H7 (cell line): ENCODE measurements at regions not wholly inside any gene's neighbourhood (a gene's known extent, or its start where the extent isn't known, plus 50 kb on each side); places are given as distances from the start of the nearest gene placed in this dataset.

ENCODE experiments used
- DNase-seq: peaks from one replicate; pipeline ENCODE4 v3.0.0; 2012
- H3K27me3 ChIP-seq: 2 replicates; pipeline ENCODE4 v1.6.0; 2011; ENCODE audit warnings: mild to moderate bottlenecking, low read length; ENCODE audit not compliant: control insufficient read depth, insufficient read depth
- H3K36me3 ChIP-seq: replicated peaks from 2 replicates; pipeline ENCODE4 v1.5.1; 2011; ENCODE audit warnings: low read length; ENCODE audit not compliant: control insufficient read depth, insufficient read depth
- H3K4me3 ChIP-seq: 2 replicates; pipeline ENCODE4 v1.5.1; 2011; ENCODE audit warnings: low read depth, mild to moderate bottlenecking, control low read depth, low read length, moderate library complexity; ENCODE audit not compliant: insufficient read depth

DNA sequence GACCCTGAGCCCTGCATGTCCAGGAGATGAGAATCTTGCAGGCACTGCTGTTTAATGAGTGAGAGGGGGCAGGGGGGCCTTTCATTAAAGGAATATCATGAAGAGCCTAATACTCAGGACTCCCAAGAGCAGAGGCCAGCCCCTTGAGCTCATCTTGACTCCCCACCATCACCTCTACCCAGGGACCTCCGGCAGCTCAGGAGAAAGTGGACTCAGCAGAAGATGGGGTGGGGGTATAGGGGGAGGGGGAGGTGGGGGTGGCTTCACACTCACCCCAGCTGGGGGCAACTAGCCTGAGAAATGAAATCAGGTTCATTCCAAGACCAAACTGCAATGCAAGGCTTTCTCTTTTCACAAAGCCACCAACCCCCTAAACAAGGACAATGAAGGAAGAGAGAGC lies 575.6 kb upstream of the MKI67 start:
- H3K4me3 ChIP-seq: no peak overlapping the region
- H3K36me3 ChIP-seq: no peaks in the 10 kb centered on the region
- DNase-seq: no peak
- H3K27me3 ChIP-seq: no peaks in the 10 kb centered on the region

DNA sequence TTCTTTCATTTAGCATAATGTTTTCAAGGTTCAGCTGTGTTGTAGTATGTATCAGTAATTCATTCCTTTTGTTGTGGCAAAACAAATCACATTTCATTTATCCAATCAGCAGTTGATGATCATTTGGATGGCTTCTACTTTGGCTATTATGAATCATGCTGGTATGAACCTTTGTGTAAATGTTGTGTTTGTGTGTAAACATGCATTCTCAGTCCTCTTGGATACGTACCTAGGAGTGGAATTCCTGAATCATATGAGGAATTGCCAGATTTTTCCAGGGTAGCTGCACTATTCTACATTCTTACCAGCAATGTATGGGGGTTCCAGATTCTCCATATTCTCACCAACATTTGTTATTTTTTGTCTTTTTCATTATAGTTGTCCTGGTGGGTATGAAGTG lies 578.5 kb upstream of the MKI67 start:
- H3K36me3 ChIP-seq: no peaks in the 10 kb centered on the region
- H3K27me3 ChIP-seq: no peaks in the 10 kb centered on the region
- H3K4me3 ChIP-seq: no peak overlapping the region
- DNase-seq: no peak

DNA sequence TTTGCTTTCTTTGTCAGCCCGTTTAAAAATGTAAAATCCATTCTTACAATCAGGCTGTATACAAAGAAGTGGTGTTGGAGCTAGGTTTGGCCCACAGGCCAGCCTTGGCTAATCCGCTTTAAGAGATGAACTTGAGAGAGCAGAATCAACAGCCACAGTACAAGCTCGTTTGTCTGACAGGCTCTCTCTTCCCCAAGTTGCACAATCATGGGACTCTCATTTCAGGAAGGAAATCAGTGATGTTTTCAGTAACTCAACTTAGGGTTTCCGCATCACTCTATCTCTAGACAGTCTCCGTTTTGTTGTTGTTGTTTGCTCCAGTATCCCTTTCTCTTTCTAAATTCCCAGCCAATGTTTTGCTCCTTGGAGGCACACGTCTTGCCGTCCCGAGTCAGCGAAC lies 582.0 kb upstream of the MKI67 start:
- no peaks in the 10 kb centered on the region for H3K36me3 ChIP-seq
- H3K4me3 ChIP-seq: no peak overlapping the region
- DNase-seq: no peak
- H3K27me3 ChIP-seq: no peaks in the 10 kb centered on the region

DNA sequence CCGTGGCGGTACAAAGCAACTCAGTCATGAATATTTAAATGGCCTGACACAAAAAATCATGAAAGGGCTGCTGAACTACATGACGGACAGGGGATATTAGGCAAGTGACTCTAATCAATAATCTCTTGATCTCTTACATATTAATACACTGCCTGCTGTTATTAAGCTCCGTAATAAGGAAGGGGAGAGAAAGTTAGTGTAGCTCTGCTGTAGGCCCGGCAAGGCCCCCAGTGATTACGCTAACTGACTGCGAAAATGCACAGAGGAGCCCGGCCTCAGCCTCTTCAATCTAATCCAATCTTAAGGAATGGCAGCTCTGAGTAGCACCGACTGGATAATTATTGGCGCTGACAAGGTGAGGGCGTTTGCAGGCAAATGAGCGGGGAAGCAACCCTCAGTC lies 583.5 kb upstream of the MKI67 start:
- no peaks in the 10 kb centered on the region for H3K36me3 ChIP-seq
- no peak overlapping the region for H3K4me3 ChIP-seq
- H3K27me3 ChIP-seq: no peaks in the 10 kb centered on the region
- no peak for DNase-seq

DNA sequence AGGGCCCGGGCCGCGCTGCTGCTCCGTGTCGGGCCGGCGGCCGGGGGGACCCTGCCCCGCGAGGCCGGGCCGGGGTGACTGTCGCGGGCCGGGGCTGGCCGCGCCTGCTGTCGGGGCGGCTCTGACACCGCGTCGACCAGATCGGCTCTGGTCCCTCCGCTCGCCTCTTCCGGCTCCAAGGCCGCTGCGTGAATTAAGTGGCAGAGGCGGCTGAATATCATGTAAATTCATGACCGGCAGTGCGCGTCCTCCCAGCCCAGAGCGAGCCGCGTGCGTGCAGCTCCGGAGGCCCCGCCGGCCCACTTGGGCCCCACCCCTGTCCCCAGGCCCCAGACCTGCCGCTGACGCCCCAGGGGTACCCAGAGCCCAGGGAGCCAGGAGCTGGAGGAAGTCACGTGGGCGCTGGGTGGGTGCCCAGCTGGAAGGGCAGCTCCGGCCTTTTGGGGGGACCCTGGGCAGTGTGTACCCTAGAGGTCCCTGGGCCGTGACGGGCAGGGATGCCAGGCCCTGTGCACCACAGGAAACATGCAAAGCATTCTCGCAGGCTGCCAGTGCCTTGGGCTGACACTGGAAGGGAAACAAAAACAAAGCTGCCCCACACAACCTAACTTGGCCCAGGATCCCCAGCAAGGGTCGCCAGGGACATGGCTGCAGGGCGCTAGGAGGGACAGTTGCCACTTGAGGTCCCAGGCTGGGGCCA lies 584.0 kb upstream of the MKI67 start:
- no peaks in the 10 kb centered on the region for H3K36me3 ChIP-seq
- H3K4me3 ChIP-seq: no peak overlapping the region
- no peaks in the 10 kb centered on the region for H3K27me3 ChIP-seq
- peak; percentile 60 for DNase-seq

DNA sequence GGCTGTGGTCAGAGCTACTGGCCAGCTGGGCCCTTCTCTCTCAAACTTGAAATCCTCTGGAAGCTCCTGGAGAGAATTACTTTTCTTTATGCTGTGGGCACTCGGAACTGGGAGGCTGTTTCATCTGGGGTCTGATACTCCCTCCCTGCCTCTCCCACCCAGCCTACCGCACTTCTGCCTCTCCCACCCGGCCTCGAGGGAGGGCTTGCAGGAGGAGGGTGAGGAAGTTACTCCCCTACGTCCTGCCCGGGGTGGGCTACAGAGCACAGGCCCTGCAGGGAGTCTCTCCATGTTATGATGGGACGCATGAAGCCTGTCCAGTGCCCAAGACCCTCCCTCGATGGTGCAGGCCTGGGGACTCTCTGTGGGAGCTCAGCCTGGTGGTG lies 584.6 kb upstream of the MKI67 start:
- H3K4me3 ChIP-seq: no peak overlapping the region
- H3K36me3 ChIP-seq: no peaks in the 10 kb centered on the region
- DNase-seq: no peak
- H3K27me3 ChIP-seq: no peaks in the 10 kb centered on the region

DNA sequence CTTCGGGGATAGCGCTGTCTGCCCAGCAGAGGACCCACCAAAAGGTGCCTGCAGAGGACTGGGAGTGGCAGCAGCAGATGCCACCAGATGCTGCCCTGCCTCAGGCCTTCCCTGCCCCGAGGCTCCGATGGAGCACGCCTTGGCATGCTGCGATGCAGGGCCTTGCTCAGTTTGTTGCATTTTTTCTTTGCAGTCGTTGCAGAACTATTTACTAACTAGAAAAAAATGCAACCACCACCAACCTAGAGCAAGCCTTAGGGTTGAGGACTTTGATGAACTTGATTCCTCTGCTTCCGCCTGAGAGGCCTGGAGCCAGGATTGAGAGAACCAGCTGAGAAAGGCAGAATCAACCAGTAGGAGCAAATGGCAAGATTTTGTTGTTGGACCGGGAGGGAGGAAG lies 585.6 kb upstream of the MKI67 start:
- Histone ChIP-seq H3K4me3 (no peak overlapping the region), H3K27me3 (no peaks in the 10 kb centered on the region), H3K36me3 (no peaks in the 10 kb centered on the region)
- no peak for DNase-seq

DNA sequence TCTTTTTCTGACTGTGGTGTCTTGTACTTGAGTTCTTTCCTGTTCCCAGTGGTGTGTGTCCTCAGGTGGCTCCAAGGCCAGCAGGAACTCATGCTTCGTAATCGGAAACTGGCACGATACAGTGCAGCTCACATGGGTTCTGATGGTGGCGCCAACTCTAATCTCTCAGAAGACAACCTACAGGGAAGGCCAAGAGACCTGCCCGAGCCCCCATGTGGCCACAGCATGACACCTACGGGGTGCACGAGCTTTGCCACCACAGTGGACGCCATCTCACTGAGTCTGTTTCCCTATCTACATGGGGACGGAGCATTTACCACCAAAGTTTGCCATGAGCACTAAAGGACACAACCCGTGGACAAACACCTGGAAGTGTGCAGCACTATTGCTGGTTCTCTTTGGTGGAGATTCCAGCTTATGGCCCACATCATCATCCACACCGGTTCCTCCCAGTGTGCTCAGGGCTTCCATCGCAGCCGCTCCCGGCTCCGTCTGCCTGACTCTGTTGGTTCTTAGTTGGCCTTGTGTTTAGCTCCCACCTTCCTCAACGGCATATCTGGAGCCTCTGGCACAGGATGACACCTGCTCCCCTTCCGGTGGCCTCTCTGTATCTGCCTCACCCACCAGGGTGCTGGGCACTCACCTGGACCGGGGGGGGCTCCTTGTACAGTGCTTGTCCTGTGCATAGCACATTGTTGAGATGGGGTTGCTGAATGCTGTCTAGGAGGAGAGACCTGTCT lies 586.6 kb upstream of the MKI67 start:
- no peak for DNase-seq
- Histone ChIP-seq H3K36me3 (no peaks in the 10 kb centered on the region), H3K27me3 (no peaks in the 10 kb centered on the region), H3K4me3 (no peak overlapping the region)

DNA sequence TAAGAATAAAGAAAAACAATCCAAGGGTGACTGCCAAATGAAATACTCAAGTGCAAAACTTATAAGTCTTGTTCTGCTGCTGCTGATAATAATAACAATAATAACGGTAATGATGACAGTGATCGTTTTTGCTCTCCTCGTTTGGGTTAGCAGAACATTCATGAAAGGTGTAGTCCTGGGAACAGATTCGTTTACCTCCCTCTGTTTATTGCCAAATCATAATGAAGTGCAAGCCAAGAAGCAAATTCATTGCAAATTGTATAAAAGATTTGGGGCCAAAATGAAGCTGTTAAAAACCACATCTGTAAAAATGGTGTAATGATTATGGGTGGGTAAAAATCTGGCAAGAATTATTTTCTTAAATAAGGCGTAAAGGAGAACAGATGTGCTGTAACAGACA lies 587.2 kb upstream of the MKI67 start:
- no peak for DNase-seq
- H3K27me3 ChIP-seq: no peaks in the 10 kb centered on the region
- no peaks in the 10 kb centered on the region for H3K36me3 ChIP-seq
- no peak overlapping the region for H3K4me3 ChIP-seq

DNA sequence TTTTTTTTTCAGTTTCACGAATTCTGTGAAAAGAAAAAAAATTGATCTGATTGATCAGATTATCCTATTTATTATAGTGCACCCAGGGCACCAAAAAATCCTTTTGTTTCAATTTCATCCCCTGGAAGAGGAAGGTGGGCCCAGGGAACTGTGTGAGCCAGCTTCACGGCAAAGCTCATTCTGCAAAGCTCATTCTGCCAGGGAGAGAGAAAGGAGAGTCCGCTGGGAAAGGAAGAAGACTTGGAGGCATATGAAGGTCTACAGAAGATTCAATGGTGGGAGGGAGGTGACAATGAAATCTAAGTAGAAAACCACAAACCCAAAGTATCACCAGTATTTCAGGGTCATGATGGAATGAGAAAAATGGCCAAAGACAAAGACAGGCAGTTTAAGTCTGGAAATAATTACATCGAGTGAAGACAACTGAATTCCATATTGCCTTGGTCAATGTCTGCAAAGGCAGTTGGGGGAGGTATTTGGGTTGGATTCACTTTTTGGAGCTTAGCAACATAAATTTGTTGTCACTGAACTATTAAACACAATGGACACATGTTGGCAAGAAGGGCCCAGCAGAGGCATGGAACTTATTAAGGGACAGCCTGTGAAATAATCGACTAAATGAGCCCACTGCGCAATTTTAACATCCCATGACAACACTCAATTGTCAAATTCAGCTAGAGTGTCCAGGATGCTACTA lies 587.8 kb upstream of the MKI67 start:
- no peak overlapping the region for H3K4me3 ChIP-seq
- H3K27me3 ChIP-seq: no peaks in the 10 kb centered on the region
- H3K36me3 ChIP-seq: no peaks in the 10 kb centered on the region
- no peak for DNase-seq

DNA sequence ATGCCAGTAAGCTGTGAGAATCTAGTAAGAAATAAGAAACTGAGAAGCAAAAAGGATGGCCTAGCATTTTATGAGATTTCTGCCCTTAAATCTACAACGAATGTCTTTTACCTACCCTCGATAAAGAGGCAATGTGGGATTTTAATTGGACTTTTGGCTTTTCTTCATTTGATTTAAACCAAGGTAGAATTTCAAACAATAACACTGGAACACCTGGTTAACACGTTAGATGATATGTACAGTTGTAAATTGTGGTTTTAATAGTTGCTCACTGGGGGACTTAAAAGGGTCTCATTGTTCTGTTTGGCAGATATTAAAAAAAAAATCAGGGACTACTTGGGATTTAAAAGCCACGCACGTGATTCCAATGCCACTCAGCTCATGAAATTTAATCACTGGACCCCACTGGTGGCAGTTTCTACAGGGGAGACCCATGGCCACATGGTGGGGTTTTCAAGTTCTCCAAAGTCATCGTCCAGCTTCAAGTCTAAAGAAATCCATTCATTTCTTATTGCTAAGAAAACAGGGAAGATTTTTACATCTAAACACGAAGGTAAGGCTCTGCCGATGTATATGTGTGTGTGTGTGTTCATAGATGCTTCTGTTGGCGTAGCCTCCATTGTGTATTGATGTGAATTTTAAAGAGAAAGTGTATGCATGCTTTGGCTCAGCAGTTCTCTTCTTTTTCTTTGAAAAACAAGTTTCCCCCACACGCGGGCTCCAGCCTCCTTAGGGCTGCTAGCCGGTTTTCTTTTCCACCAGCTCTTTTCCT lies 588.6 kb upstream of the MKI67 start:
- Histone ChIP-seq H3K36me3 (no peaks in the 10 kb centered on the region), H3K27me3 (no peaks in the 10 kb centered on the region), H3K4me3 (no peak overlapping the region)
- no peak for DNase-seq

DNA sequence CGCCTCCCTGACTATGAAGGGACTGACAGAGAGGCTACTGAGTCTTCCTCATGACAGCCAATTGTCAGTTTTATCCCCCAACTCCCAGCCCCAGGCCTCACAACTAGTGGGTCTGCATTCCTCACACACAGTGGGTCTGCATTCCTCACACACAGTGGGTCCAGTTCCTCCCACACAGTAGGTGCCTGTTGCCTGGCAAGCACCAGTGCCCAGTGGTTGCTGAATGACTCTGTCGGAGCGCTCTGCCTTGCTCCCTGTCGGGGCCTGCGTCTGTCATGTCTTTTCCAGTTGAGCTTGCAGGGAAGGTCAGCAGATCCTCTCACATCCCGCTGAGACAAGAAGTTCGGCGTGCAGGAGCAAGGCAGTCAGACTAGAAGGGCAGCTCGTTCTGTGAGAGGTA lies 590.0 kb upstream of the MKI67 start:
- no peak overlapping the region for H3K4me3 ChIP-seq
- no peaks in the 10 kb centered on the region for H3K27me3 ChIP-seq
- DNase-seq: no peak
- H3K36me3 ChIP-seq: no peaks in the 10 kb centered on the region

DNA sequence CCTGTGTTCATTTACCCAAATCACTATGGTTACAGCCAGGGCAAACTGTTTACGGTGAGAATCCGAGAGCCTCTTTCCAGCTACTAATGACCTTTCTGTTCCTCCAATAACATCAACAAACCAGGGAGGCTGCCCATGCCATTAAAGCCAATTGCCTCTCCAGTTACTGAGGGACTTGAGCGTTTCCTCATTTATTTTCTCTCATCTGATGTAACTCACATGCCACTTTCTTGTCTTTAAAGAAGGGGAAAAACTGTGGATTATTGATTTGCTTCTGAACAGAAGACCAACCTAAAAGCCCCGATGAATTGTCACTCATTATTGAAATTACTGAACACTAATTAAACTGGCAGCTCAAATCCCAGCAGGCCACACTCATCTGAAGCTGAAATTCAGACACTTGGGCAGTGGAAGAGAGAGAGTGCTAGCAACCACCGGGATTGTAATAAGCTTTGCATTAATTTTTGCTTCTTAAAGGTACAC lies 595.8 kb upstream of the MKI67 start:
- DNase-seq: no peak
- no peaks in the 10 kb centered on the region for H3K36me3 ChIP-seq
- H3K4me3 ChIP-seq: no peak overlapping the region
- H3K27me3 ChIP-seq: no peaks in the 10 kb centered on the region

DNA sequence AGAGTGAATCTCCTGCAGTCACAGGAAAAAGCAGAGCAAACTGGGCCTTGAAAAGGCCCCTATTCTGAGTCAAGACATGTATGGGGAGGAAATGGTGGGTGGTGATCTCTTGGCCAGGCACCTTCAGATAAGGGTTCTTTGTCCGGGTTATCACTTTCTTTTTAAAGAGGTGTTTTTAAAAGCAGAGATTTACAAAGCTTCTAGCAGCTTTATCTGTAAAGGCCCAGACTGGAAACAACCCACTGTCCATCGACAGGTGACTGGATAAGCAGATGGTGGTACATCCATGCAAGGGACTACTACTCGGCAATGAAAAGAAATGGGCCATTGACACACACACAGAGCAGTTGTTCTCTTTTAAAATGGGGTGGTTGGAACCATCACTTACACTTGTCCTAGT lies 596.7 kb upstream of the MKI67 start:
- Histone ChIP-seq H3K4me3 (no peak overlapping the region), H3K27me3 (no peaks in the 10 kb centered on the region), H3K36me3 (no peaks in the 10 kb centered on the region)
- no peak for DNase-seq
